K562 (cell line): ENCODE measurements at regions not wholly inside any gene's neighbourhood (a gene's known extent, or its start where the extent isn't known, plus 50 kb on each side); places are given as distances from the start of the nearest gene placed in this dataset.

Experiments
- BDP1 ChIP-seq: IDR thresholded peaks from 3 replicates; pipeline ENCODE4 v1.6.1; 2011; ENCODE audit not compliant: insufficient read length, insufficient read depth
- HDGF ChIP-seq: fragments of 450-650 bp; IDR thresholded peaks from 2 replicates; pipeline ENCODE4 v1.6.1; 2016
- POLR2AphosphoS5 ChIP-seq: IDR thresholded peaks from 2 replicates; pipeline ENCODE4 v1.6.1; 2011; ENCODE audit warnings: mild to moderate bottlenecking, low read depth, low read length, moderate library complexity; ENCODE audit not compliant: control insufficient read depth, insufficient read depth
- RBBP5 ChIP-seq: fragments of 200-600 bp; sonication (generic); IDR thresholded peaks from 2 replicates; pipeline ENCODE4 v1.6.1; 2012; ENCODE audit warnings: borderline replicate concordance, mild to moderate bottlenecking, low read length, control low read depth, inconsistent platforms; ENCODE audit not compliant: insufficient read depth, poor library complexity, severe bottlenecking
- RBM39 ChIP-seq: fragments of 200-400 bp; formaldehyde crosslinking; optimal IDR thresholded peaks from 2 replicates; pipeline ENCODE3; 2018; ENCODE audit warnings: low read depth, low read length
- SAFB2 ChIP-seq: fragments of 200-400 bp; formaldehyde crosslinking; IDR thresholded peaks from 2 replicates; pipeline ENCODE4 v1.6.1; 2018; ENCODE audit warnings: borderline replicate concordance, low read length, low read depth, moderate library complexity; ENCODE audit not compliant: severe bottlenecking
- TEAD4 ChIP-seq, 2 experiments: sonication (generic) in 1 of 2; formaldehyde crosslinking in 1 of 2; IDR thresholded peaks; 2 replicates each; pipeline versions ENCODE4 v1.6.1 to v1.8.0; 2012 to 2022; ENCODE audit warnings: borderline replicate concordance in 1 of 2, inconsistent platforms in 1 of 2, low read length in 1 of 2, mild to moderate bottlenecking in 1 of 2, missing genetic modification reagents in 1 of 2
- ZBTB8A ChIP-seq: fragments of 450-650 bp; IDR thresholded peaks from 2 replicates; pipeline ENCODE4 v1.6.1; 2018; ENCODE audit warnings: mild to moderate bottlenecking, moderate library complexity; ENCODE audit not compliant: partially characterized antibody
- ZFP30 ChIP-seq: fragments of 250-450 bp; sonication (Bioruptor Pico); IDR thresholded peaks from 2 replicates; pipeline ENCODE4 v1.8.0; 2022; ENCODE audit warnings: moderate library complexity, mild to moderate bottlenecking, inconsistent platforms, borderline replicate concordance
- ZNF518B ChIP-seq: fragments of 250-450 bp; sonication (Bioruptor Pico); IDR thresholded peaks from 2 replicates; pipeline ENCODE4 v1.5.0; 2021; ENCODE audit warnings: mild to moderate bottlenecking, moderate library complexity
- TF ChIP-seq, protein P1 (sequence below): IDR thresholded peaks from 2 replicates; pipeline ENCODE4 v1.6.1; 2016; ENCODE audit warnings: missing genetic modification characterization, missing compliant biosample characterization
- TF ChIP-seq, protein P2 (sequence below): sonication (generic); formaldehyde crosslinking; IDR thresholded peaks from 2 replicates; pipeline ENCODE4 v1.5.0; 2020; ENCODE audit warnings: missing genetic modification reagents

DNA sequence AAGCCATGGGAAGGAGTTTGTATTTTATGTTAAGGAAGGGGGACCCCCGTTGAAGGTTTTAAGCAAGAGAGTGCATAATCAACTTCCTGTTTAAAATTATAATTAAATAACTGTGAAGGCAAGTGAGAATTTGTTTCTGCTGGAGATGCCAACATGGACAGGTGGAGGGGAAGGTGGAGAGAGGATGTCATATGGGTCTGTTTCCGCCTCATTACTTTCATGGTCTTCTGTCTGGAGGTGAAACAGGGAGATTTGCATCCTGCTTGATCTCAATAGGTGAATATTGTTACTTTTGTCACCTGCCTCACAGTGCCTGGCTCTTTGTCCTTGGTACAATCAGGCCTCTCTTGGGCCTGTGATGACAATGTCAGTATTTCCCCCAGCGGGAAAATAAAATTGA is 300.6 kb upstream of the LMCD1 start:
- no peak for TF ChIP-seq TEAD4 (IDR thresholded peaks at IDR 0.05; ENCODE audit: low read length)
- TF ChIP-seq TEAD4 (CRISPR knock-in tag; IDR thresholded peaks at IDR 0.05; ENCODE audit: borderline replicate concordance), result no peak
- TF ChIP-seq POLR2AphosphoS5, result no peak
- no peak for TF ChIP-seq BDP1
- TF ChIP-seq, protein P1, sequence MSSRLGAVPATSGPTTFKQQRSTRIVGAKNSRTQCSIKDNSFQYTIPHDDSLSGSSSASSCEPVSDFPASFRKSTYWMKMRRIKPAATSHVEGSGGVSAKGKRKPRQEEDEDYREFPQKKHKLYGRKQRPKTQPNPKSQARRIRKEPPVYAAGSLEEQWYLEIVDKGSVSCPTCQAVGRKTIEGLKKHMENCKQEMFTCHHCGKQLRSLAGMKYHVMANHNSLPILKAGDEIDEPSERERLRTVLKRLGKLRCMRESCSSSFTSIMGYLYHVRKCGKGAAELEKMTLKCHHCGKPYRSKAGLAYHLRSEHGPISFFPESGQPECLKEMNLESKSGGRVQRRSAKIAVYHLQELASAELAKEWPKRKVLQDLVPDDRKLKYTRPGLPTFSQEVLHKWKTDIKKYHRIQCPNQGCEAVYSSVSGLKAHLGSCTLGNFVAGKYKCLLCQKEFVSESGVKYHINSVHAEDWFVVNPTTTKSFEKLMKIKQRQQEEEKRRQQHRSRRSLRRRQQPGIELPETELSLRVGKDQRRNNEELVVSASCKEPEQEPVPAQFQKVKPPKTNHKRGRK (tag), result no peak
- no peak for TF ChIP-seq SAFB2
- no peak for TF ChIP-seq ZFP30
- no peak for TF ChIP-seq HDGF
- TF ChIP-seq ZNF518B (CRISPR knock-in tag), result no peak
- TF ChIP-seq, protein P2, sequence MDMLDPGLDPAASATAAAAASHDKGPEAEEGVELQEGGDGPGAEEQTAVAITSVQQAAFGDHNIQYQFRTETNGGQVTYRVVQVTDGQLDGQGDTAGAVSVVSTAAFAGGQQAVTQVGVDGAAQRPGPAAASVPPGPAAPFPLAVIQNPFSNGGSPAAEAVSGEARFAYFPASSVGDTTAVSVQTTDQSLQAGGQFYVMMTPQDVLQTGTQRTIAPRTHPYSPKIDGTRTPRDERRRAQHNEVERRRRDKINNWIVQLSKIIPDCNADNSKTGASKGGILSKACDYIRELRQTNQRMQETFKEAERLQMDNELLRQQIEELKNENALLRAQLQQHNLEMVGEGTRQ (CRISPR knock-in tag), result no peak
- TF ChIP-seq RBM39, result no peak
- TF ChIP-seq RBBP5, result no peak
- no peak for TF ChIP-seq ZBTB8A
